ENCODE measurements at regions not wholly inside any gene's neighbourhood (a gene's known extent, or its start where the extent isn't known, plus 50 kb on each side); places are given as distances from the start of the nearest gene placed in this dataset.

- POLR2A ChIA-PET = no interaction called here
- no peak for DNase-seq
- CTCF ChIA-PET = no interaction called here
- Histone ChIP-seq H3K9me3 (ENCODE audit: control extremely low read depth in 1 of 5, control insufficient read depth in 4 of 5, insufficient read depth in 2 of 5, low read depth in 1 of 5, low read length in 4 of 5) (no peaks in the 10 kb centered on the region), H3K4me1 (ENCODE audit: control extremely low read depth in 1 of 4, control insufficient read depth in 4 of 4, insufficient read depth in 4 of 4, low read length in 3 of 4) (no peaks in the 10 kb centered on the region), H3K27me3 (replicated peaks in 2 of 5; ENCODE audit: control insufficient read depth in 4 of 5, insufficient read depth in 5 of 5, low read length in 4 of 5) (no peaks in the 10 kb centered on the region), H3K36me3 (ENCODE audit: control insufficient read depth in 4 of 4, insufficient read depth in 4 of 4, low read length in 3 of 4) (no peaks in the 10 kb centered on the region), H3K4me3 (ENCODE audit: control insufficient read depth in 1 of 7, extremely low read depth in 1 of 7, insufficient read depth in 4 of 7, low read depth in 2 of 7, low read length in 6 of 7) (no peak overlapping the region), H3K27ac (ENCODE audit: insufficient read depth in 1 of 2, low read depth in 1 of 2, low read length in 2 of 2, poor library complexity in 1 of 2, severe bottlenecking in 2 of 2) (no peak overlapping the region)
Observed at GRCh38 chr2:142599504-142599903, 278.0 kb upstream of the KYNU start.

- Histone ChIP-seq H3K4me1 (ENCODE audit: control extremely low read depth in 1 of 4, control insufficient read depth in 4 of 4, insufficient read depth in 4 of 4, low read length in 3 of 4) (no peaks in the 10 kb centered on the region), H3K4me3 (ENCODE audit: control insufficient read depth in 1 of 7, extremely low read depth in 1 of 7, insufficient read depth in 4 of 7, low read depth in 2 of 7, low read length in 6 of 7) (no peak overlapping the region), H3K27me3 (replicated peaks in 2 of 5; ENCODE audit: control insufficient read depth in 4 of 5, insufficient read depth in 5 of 5, low read length in 4 of 5) (no peaks in the 10 kb centered on the region), H3K36me3 (ENCODE audit: control insufficient read depth in 4 of 4, insufficient read depth in 4 of 4, low read length in 3 of 4) (no peaks in the 10 kb centered on the region), H3K27ac (ENCODE audit: insufficient read depth in 1 of 2, low read depth in 1 of 2, low read length in 2 of 2, poor library complexity in 1 of 2, severe bottlenecking in 2 of 2) (no peak overlapping the region), H3K9me3 (ENCODE audit: control extremely low read depth in 1 of 5, control insufficient read depth in 4 of 5, insufficient read depth in 2 of 5, low read depth in 1 of 5, low read length in 4 of 5) (no peaks in the 10 kb centered on the region)
- POLR2A ChIA-PET = no interaction called here
- DNase-seq = no peak
- CTCF ChIA-PET = no interaction called here
Observed at GRCh38 chr2:142598846-142599245, 278.6 kb upstream of the KYNU start.

GRCh38 chr2:142596334-142597088, 281.0 kb upstream of the KYNU start:
- no peak overlapping the region for H3K4me3 ChIP-seq (ENCODE audit: control insufficient read depth in 1 of 7, extremely low read depth in 1 of 7, insufficient read depth in 4 of 7, low read depth in 2 of 7, low read length in 6 of 7)
- no peaks in the 10 kb centered on the region for H3K9me3 ChIP-seq (ENCODE audit: control extremely low read depth in 1 of 5, control insufficient read depth in 4 of 5, insufficient read depth in 2 of 5, low read depth in 1 of 5, low read length in 4 of 5)
- ChIA-PET POLR2A (no interaction called here), CTCF (no interaction called here)
- H3K4me1 ChIP-seq (ENCODE audit: control extremely low read depth in 1 of 4, control insufficient read depth in 4 of 4, insufficient read depth in 4 of 4, low read length in 3 of 4) = no peaks in the 10 kb centered on the region
- H3K36me3 ChIP-seq (ENCODE audit: control insufficient read depth in 4 of 4, insufficient read depth in 4 of 4, low read length in 3 of 4) = no peaks in the 10 kb centered on the region
- WGBS (ENCODE audit: insufficient coverage) = no CpG with 5 or more reads among the region's 2 CpGs
- no peak overlapping the region for H3K27ac ChIP-seq (ENCODE audit: insufficient read depth in 1 of 2, low read depth in 1 of 2, low read length in 2 of 2, poor library complexity in 1 of 2, severe bottlenecking in 2 of 2)
- DNase-seq = no peak
- H3K27me3 ChIP-seq (replicated peaks in 2 of 5; ENCODE audit: control insufficient read depth in 4 of 5, insufficient read depth in 5 of 5, low read length in 4 of 5) = no peaks in the 10 kb centered on the region

- no peaks in the 10 kb centered on the region for H3K9me3 ChIP-seq (ENCODE audit: control extremely low read depth in 1 of 5, control insufficient read depth in 4 of 5, insufficient read depth in 2 of 5, low read depth in 1 of 5, low read length in 4 of 5)
- H3K4me3 ChIP-seq (ENCODE audit: control insufficient read depth in 1 of 7, extremely low read depth in 1 of 7, insufficient read depth in 4 of 7, low read depth in 2 of 7, low read length in 6 of 7) = no peak overlapping the region
- H3K27me3 ChIP-seq (replicated peaks in 2 of 5; ENCODE audit: control insufficient read depth in 4 of 5, insufficient read depth in 5 of 5, low read length in 4 of 5) = no peaks in the 10 kb centered on the region
- no peak for DNase-seq
- WGBS (ENCODE audit: insufficient coverage) = no CpG with 5 or more reads among the region's 2 CpGs
- no peaks in the 10 kb centered on the region for H3K4me1 ChIP-seq (ENCODE audit: control extremely low read depth in 1 of 4, control insufficient read depth in 4 of 4, insufficient read depth in 4 of 4, low read length in 3 of 4)
- no peak overlapping the region for H3K27ac ChIP-seq (ENCODE audit: insufficient read depth in 1 of 2, low read depth in 1 of 2, low read length in 2 of 2, poor library complexity in 1 of 2, severe bottlenecking in 2 of 2)
- no peaks in the 10 kb centered on the region for H3K36me3 ChIP-seq (ENCODE audit: control insufficient read depth in 4 of 4, insufficient read depth in 4 of 4, low read length in 3 of 4)
- POLR2A ChIA-PET = no interaction called here
- CTCF ChIA-PET = no interaction called here
Observed at GRCh38 chr2:142594935-142595334, 282.5 kb upstream of the KYNU start.

GRCh38 chr2:142592171-142592570, 285.3 kb upstream of the KYNU start:
- POLR2A ChIA-PET = no interaction called here
- no peak for DNase-seq
- H3K9me3 ChIP-seq (ENCODE audit: control extremely low read depth in 1 of 5, control insufficient read depth in 4 of 5, insufficient read depth in 2 of 5, low read depth in 1 of 5, low read length in 4 of 5) = no peaks in the 10 kb centered on the region
- no peaks in the 10 kb centered on the region for H3K4me1 ChIP-seq (ENCODE audit: control extremely low read depth in 1 of 4, control insufficient read depth in 4 of 4, insufficient read depth in 4 of 4, low read length in 3 of 4)
- CTCF ChIA-PET = interaction anchor here (1.6 kb wide), 1 partner anchor 13 kb away, joined by 4 read pairs; no protein-coding TSS in a partner anchor
- no peak overlapping the region for H3K27ac ChIP-seq (ENCODE audit: insufficient read depth in 1 of 2, low read depth in 1 of 2, low read length in 2 of 2, poor library complexity in 1 of 2, severe bottlenecking in 2 of 2)
- WGBS (ENCODE audit: insufficient coverage) = no CpG with 5 or more reads among the region's 3 CpGs
- no peaks in the 10 kb centered on the region for H3K27me3 ChIP-seq (replicated peaks in 2 of 5; ENCODE audit: control insufficient read depth in 4 of 5, insufficient read depth in 5 of 5, low read length in 4 of 5)
- H3K36me3 ChIP-seq (ENCODE audit: control insufficient read depth in 4 of 4, insufficient read depth in 4 of 4, low read length in 3 of 4) = no peaks in the 10 kb centered on the region
- no peak overlapping the region for H3K4me3 ChIP-seq (ENCODE audit: control insufficient read depth in 1 of 7, extremely low read depth in 1 of 7, insufficient read depth in 4 of 7, low read depth in 2 of 7, low read length in 6 of 7)

- no peak for DNase-seq
- no CpG with 5 or more reads among the region's 2 CpGs for WGBS (ENCODE audit: insufficient coverage)
- Histone ChIP-seq H3K4me3 (ENCODE audit: control insufficient read depth in 1 of 7, extremely low read depth in 1 of 7, insufficient read depth in 4 of 7, low read depth in 2 of 7, low read length in 6 of 7) (no peak overlapping the region), H3K27ac (ENCODE audit: insufficient read depth in 1 of 2, low read depth in 1 of 2, low read length in 2 of 2, poor library complexity in 1 of 2, severe bottlenecking in 2 of 2) (no peak overlapping the region), H3K36me3 (ENCODE audit: control insufficient read depth in 4 of 4, insufficient read depth in 4 of 4, low read length in 3 of 4) (no peaks in the 10 kb centered on the region), H3K4me1 (ENCODE audit: control extremely low read depth in 1 of 4, control insufficient read depth in 4 of 4, insufficient read depth in 4 of 4, low read length in 3 of 4) (no peaks in the 10 kb centered on the region), H3K9me3 (ENCODE audit: control extremely low read depth in 1 of 5, control insufficient read depth in 4 of 5, insufficient read depth in 2 of 5, low read depth in 1 of 5, low read length in 4 of 5) (no peaks in the 10 kb centered on the region), H3K27me3 (replicated peaks in 2 of 5; ENCODE audit: control insufficient read depth in 4 of 5, insufficient read depth in 5 of 5, low read length in 4 of 5) (no peaks in the 10 kb centered on the region)
- ChIA-PET POLR2A (no interaction called here), CTCF (interaction anchor here (1.6 kb wide), 1 partner anchor 14 kb away, joined by 4 read pairs; no protein-coding TSS in a partner anchor)
Observed at GRCh38 chr2:142591420-142591819, 286.0 kb upstream of the KYNU start.

- 100% methylated on average over 1 of the region's 1 CpG for WGBS (ENCODE audit: insufficient coverage)
Observed at GRCh38 chr2:142588269-142588668, 289.2 kb upstream of the KYNU start.

More at GRCh38 chr2:142588269-142588668, 289.2 kb upstream of the KYNU start:
- H3K9me3 ChIP-seq (ENCODE audit: control extremely low read depth in 1 of 5, control insufficient read depth in 4 of 5, insufficient read depth in 2 of 5, low read depth in 1 of 5, low read length in 4 of 5) = no peaks in the 10 kb centered on the region
- no peaks in the 10 kb centered on the region for H3K36me3 ChIP-seq (ENCODE audit: control insufficient read depth in 4 of 4, insufficient read depth in 4 of 4, low read length in 3 of 4)
- POLR2A ChIA-PET = no interaction called here
- H3K4me3 ChIP-seq (ENCODE audit: control insufficient read depth in 1 of 7, extremely low read depth in 1 of 7, insufficient read depth in 4 of 7, low read depth in 2 of 7, low read length in 6 of 7) = no peak overlapping the region
- no peak overlapping the region for H3K27ac ChIP-seq (ENCODE audit: insufficient read depth in 1 of 2, low read depth in 1 of 2, low read length in 2 of 2, poor library complexity in 1 of 2, severe bottlenecking in 2 of 2)
- H3K4me1 ChIP-seq (ENCODE audit: control extremely low read depth in 1 of 4, control insufficient read depth in 4 of 4, insufficient read depth in 4 of 4, low read length in 3 of 4) = no peaks in the 10 kb centered on the region
- CTCF ChIA-PET = no interaction called here
- H3K27me3 ChIP-seq (replicated peaks in 2 of 5; ENCODE audit: control insufficient read depth in 4 of 5, insufficient read depth in 5 of 5, low read length in 4 of 5) = no peaks in the 10 kb centered on the region
- DNase-seq = no peak
